CMK (cell line): ENCODE measurements at regions not wholly inside any gene's neighbourhood (a gene's known extent, or its start where the extent isn't known, plus 50 kb on each side); places are given as distances from the start of the nearest gene placed in this dataset.

Experiments
- DNase-seq: peaks from one replicate; pipeline ENCODE4 v3.0.0-alpha.2; 2010; ENCODE audit warnings: low read depth

DNA sequence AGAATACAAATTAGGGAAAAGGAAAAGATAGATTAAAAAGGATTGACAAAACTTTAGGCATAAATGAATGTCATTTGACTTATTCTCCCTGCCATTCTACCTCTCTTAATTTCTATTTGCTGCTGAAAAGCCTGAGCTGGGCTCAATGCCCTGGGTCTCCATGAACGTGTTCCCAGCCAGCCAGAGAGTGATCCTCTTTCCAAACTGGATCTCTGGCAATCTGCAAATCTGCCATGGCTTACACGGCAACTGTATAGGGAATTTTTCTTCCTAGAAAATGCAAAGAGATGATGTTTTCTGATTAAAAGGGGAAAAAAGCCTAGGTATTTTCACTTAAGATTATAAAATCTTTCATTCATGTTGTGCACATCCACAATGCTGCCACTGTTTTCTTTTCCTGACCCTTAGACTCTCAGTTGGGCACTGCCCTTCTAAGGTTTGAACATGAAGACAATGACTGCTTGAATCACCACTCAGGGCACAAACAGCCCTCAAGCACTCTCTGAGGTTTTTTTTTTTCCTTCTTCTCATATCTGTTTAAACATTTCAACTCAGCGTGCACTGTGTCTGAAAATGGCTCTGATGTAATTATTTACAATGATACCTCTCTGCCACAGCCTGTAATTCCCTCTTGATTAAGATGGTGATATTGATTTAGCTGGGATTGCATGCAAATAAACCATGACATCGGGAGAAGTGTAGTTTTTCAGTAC is 60.3 kb downstream of the DACT1 start:
- no peak for DNase-seq

GRCh38 chr14:58699681-58700205 is 62.0 kb downstream of the DACT1 start:
- DNase-seq, result no peak

DNA sequence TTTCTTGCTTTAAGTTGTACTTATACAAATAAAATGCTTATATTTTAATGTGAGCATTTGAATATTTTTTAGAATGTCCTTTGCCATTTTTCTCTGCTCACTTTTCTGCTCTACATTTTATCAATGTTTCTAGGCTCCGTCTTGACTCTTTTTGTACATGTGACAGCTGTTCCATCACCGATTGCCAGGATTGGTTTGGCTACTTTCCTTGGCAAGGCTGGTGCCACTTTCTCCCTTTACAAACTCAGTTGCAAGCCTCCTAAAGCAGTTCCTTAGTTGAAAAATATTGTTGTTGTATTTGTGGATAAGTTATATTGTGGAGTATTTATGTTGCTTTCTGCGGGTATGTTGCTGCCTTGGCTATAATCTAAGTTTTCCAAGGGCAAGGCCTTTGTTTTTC is 63.4 kb downstream of the DACT1 start:
- DNase-seq, result no peak

DNA sequence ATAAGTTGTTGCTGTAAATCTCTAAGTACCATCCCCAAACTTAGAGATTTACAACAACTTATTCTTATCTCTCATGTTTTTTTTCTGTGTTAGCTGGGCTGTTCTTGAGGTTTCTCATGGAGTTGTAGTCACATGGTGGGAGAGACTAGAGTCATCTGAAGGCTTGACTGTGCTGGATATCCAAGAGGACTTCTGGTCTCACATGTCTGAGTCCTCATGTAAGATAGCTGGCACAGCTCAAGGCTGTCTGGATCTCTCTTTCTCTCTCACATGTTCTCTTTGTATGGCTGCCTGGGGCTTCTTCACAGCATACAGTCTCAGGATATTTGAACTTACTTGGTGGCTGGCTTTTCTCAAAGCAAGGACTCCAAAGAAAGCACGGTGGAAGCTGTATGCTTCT is 63.8 kb downstream of the DACT1 start:
- DNase-seq, result no peak

DNA sequence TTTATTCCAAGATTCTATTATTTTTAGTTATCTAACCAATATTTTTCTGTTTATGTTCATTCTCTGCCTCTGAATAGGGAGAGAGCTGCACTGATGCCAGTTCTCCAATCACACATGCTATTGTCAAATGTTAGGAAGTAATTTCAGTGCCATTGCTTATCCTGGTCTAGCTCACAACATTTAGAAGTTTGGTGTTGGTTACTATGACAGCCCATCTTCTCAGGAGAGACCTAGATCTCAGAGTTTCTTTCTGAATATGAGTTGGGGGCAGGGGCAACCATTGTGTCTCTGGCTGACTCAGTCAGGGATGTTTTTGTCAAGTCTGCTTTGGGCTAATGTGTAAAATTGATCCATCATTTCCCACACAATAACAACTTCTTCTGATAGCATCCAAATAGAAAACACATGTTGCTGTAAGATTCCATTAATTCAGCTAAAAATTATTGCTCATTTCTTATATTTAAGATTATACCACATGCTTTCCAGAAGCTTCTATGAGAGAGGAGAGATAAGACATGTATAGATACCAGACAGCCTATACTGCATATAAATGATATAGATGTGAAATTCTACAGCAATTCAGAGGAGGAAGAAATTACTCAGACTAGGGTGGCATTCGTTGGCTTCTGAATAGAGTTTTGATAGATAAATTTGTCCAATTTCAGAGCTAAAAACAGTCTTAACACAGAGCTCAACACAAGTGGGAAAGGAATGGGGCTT is 64.8 kb downstream of the DACT1 start:
- no peak for DNase-seq

DNA sequence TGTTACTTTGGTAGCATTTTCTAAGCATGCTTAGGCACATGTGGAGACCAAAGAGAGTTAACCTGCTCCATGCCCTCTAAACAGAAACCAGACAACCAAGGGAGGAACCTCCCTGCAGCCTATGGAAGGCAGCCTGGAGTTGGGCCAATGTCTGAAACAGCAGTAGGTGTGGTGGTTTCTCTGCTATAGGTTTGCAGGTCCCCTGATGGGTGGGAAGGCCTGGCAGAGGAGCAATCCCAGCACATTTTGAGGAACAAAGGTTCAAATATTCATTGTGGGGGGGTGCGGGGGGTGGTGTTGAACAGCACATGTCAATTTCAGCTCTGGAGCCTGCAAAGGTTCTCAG is 65.4 kb downstream of the DACT1 start:
- no peak for DNase-seq

GRCh38 chr14:58705066-58705465 is 67.3 kb downstream of the DACT1 start:
- no peak for DNase-seq

- no peak for DNase-seq
Measured at GRCh38 chr14:58707949-58708348, 70.2 kb downstream of the DACT1 start.

GRCh38 chr14:58709949-58710348 is 72.2 kb downstream of the DACT1 start:
- DNase-seq, result no peak

DNA sequence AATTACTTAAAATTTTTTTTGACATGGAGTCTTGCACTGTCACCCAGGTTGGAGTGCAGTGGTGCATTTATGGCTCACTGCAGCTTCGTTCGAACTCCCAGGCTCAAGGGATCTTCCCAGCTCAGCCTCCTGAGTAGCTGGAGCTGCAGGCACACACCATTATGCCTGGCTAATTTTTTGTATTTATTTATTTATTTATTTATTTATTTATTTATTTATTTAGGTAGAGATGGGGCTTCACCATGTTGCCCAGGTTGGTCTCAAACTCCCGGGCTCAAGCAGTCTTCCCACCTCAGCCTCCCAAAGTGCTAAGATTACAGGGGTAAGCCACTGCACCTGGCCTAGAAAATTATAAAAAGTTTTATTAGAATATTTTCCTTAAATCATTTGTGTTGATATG is 73.6 kb downstream of the DACT1 start:
- DNase-seq, result no peak

DNA sequence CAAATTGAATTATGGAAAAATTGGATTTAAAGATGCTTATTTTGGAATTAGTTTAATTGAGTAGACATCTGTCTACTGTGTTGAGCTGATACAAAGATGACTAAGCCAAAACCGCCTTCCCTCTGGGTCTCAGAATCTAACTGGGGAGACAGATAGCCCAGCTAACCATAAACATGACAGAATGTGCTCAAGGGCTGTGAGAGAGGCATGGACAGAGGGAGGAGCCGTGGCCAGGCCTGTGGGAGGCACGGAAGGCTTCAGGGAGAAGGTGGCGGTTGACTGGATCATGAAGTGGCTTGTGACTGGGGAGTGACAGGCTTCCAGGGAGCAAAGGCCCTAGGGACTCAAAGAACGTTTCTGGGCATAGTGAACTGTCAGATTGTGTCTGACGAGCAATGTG is 74.6 kb downstream of the DACT1 start:
- DNase-seq, result no peak

GRCh38 chr14:58713677-58714076 is 75.9 kb downstream of the DACT1 start:
- DNase-seq, result no peak

DNA sequence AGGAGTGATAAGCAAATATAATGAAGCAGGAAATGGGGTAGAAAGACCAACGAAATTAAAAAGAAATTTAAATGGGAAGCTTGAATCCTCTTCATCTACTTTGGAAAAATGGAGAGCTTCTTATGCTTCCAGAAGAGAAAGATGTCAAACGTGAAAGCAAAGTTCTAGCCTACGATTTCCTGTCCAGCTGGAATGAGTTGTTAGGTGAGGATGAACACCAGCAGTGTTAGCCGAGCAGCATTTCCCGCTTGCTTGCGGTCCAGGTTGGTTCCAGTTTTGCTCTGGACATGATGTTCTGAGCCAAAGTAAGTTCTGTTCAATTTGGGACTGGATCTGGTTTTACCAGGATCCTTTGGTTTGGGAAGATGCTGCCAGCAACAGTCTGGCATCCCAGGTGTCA is 78.9 kb downstream of the DACT1 start:
- DNase-seq, result no peak

DNA sequence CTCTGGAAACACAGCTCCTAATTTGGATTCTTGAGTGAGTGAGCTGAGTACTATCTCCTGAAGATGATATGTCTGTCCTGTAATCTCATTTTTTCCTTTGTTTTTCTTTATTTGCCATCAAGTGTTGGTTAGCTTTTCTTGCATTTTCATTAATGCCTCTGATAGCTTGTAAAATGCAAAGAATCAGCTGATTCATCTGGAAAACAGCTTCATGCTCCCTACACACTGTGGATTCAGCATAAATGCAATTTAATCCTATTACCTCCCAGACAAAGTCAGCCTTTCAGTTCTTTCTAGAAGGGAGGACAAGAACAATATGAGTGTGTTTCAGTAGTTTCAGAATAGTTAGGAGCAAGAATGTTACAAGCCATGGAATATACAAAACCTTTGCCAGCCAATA is 79.4 kb downstream of the DACT1 start:
- no peak for DNase-seq

GRCh38 chr14:58717813-58718212 is 80.1 kb downstream of the DACT1 start:
- DNase-seq, result no peak

- no peak for DNase-seq
Measured at GRCh38 chr14:58718226-58719205, 80.8 kb downstream of the DACT1 start.

DNA sequence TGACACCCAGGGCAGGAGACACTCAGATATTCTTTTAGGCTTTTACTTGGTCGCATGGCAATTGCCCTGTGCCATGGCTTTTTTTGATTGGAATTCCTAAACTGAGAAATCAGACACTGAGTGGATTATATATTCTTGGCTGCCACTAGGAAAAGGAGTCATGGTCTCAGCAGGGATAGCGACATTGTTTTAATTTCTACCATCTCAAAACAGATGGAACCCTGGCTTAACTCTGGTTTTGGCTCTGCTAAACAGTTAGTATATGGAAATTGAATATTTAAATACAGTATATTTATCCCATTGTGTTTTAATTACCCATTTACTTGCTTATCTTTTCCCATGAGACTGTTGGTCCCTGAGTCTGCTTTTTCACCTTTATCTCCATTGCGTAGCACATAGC is 84.0 kb downstream of the DACT1 start:
- DNase-seq, result no peak

GRCh38 chr14:58722441-58722840 is 84.7 kb downstream of the DACT1 start:
- no peak for DNase-seq

GRCh38 chr14:58724206-58724605 is 86.4 kb downstream of the DACT1 start:
- DNase-seq, result no peak

DNA sequence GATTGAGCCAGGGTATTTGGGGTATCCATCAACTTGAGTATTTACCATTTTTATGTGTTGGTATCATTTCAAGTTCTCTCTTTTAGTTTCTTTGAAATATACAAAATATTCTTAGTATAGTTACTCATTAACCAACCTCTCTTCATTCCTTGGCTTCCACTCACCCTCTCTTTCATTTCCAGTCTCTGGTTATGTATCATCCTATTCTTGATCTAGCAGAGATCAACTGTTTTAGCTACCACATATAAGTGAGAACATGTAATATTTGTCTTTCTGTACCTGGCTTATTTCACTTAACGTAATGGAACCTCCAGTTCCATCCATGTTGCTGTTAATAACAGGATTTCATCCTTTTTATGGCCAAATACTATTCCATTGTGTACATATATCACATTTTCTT is 86.9 kb downstream of the DACT1 start:
- no peak for DNase-seq

GRCh38 chr14:58725226-58725625 is 87.5 kb downstream of the DACT1 start:
- DNase-seq, result no peak

- no peak for DNase-seq
Measured at GRCh38 chr14:58725871-58726270, 88.1 kb downstream of the DACT1 start.
